ENCODE measurements at regions not wholly inside any gene's neighbourhood (a gene's known extent, or its start where the extent isn't known, plus 50 kb on each side); places are given as distances from the start of the nearest gene placed in this dataset.

DNA sequence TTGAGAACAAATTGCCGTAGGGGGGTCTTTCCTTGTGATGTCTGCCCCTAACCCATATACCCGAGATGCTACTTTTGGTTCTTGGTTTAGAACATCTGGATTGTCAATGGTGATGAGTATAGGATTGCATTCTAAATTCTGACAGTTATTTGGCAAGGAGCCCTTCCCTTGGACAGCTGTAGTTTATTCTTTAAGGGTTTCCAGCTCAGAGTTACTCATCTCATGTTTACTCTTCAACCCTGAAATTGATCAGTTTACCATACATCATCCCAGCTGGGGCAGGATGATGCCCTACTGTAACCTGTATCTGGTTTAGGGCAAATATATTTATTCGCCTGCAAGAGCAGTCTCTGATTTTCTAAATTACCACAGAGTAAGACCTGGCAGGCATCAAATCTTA is 85.7 kb upstream of the XCR1 start:
- no peak for DNase-seq

DNA sequence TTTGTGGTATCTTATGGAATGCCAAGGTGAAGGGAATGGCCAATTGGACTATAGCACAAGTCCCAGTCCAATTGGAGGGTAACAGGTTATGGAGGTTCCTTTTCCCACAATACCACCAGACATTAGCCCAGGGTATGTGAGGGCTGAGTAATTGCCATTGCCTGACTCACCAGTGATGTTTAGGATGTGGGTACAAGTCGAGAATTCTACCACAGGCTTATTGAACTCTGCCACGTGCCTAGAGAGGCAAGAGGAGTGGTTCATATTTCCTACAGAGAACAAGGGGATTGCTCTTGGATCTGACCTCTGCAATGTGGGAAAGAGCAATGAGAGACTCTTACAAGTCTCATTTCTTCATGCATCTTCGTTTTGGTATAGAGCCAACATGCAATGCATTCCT is 85.0 kb upstream of the XCR1 start:
- DNase-seq = peak; percentile 75

DNA sequence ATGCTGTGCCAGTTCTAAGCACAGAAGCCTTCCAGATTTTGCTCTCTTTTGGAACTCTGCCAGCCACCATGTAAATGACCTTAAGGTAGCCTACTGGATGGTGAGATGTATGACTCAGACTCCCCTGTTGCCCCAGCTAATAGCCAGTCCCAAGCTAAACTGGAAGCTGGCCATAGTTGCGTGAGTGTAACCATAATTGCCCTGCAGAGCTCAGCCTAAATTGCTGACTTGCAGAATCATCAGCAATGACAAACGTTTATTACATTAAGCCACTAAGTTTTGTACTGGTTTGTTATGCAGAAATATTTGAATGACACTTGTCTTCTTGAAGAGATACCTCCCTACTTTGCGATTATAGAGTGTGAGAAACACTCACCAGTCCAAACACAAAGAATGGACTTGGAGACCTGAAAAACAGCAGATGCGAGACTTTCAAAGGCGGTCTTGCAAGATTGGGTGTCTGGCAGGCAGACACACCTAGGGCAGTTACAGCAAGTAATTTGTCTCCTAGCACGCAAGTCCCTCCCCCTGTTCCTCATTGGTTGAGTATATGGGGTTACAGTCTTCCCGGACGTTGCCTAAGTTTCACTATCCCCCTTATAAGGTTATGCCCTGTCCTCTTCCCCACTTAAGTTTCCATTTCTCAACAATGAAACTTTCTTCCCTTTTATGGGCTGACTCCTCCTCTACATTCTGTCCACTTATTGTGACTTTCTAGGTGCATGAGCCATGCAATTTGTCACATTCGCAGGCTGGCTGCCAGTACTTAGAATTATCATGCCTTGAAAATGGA is 83.6 kb upstream of the XCR1 start:
- DNase-seq = peak; percentile 96

DNA sequence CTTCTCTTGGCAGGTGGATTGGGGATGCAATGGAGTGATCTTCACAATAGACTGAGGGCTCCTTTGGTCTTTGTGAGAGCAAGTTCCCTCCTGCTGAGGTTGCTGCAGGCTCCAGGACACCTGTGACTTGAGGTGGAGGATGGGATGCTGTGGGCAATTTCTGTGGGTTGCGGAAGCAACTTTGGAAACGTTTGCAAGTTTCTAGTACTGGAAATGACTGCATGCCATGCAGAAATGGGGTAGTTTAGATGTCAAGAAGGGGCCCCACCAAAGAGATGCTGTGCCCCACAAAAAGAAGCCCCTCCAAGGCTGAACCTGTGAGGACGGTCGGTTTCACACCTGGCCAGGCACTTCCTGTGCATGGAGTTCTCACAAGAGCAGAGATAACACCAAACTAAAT is 80.4 kb upstream of the XCR1 start:
- no peak for DNase-seq

DNA sequence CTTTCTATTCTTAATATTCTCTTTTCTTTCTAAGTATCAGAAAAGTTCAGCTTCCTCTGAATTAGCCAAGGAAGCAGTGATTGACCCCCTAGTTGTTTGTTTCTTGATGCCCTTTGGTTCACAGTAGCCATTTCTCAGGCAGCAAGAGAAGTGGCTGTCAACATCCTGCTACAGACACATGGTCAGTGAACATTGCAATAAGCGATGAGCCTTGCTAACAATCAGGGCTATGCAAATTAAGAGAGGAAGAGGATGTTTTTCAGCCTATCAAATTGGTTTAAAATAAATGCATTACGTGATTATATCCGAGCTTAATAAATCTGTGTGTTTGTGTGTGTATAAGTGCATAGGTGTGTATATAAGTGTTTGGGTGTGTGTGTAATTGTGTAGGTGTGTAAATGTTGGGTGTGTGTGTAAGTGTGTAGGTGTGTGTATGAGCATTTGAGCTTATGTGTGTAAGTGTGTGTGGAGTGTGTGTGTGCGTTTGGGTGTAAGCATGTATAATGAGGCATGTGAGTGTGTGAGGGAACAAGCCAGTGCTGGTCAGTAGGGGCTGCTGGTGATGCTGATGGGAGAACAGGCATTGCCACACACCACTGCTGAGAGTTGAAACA is 78.1 kb upstream of the XCR1 start:
- DNase-seq = no peak

DNA sequence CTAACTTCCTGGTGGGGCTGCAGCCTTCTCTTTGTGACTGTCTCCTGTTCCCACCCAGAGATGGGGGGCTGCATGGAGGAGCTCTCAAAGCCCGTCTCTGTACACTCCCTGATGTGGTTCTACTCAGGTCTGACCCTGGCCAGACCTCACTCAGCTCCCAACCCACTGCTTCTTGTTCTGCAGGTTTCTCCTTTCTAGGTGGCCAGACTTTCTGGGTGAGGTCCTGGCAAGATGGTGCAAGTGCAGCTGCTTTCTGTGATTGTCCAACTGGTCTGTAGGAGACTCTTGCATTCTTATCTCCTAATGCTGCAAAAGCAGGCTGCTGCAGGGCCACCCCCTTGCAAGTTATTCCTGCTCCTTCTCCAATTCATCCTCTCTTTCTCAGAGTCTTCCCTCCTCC is 77.4 kb upstream of the XCR1 start:
- DNase-seq = no peak

DNA sequence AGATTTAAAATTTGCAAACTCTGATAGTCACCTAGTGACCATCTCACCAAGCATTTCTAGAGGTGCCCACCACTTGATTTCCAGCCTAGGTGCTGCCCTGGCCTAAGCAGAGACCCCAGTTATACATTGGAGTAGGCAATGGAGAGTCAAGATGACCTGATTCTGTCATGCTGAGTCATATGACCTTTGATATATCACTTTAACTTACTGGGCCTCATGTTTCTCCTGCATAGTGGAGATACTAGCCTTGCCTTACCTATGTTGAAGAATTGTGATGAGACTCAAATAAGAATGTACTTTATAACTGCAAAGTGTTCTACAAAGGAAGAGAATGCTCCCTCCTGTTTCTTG is 75.5 kb upstream of the XCR1 start:
- no peak for DNase-seq

DNA sequence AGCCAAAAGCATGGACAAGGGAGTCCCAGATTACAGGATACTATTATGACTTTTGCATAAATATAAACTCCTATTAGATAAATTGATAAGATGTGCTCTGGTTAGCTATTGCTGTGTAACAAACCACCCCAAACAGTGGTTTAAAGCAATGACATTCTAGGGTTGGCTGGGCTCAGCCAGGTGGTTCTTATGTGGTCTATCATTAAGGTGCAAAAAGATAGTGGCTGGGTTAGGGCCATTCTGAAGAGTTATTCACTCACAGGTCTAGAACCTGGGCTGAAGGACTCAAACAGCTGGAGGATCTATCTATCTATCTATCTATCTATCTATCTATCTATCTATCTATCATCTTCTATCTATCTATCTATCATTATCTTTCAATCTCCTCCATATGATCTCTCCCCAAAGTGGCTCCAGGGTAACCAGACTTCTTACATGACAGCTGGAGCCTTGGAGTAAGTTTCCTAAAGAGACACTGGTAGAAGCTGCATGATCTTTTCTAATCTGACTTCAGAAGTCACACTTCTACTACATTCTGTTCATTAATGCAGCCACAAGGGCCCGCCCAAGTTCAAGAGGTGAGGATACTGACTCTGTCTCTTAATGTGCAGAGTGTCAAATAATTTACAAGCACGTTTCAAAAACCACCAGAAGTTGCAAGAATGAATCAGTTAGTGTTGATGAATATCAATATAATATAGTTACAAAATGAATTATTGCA is 74.9 kb upstream of the XCR1 start:
- DNase-seq = no peak

DNA sequence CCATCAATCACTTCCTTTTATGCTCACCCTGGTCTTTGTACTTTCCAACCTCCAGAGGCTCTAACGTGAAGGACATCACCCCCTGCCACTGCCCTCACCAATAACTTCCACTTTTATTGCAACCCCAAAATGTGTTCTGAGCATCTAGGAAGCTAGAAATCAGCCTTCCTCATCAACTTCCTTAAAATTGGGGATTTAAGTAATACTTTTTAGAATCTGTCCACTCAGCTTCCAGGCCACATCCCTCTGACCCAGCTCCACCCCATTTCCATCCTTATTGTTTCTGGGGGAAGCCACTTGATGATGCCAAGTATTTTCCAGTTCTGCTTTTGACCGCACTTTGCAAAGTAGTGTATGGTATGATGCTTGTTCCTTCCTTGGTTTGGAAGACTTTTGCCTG is 73.5 kb upstream of the XCR1 start:
- peak; percentile 92 for DNase-seq

DNA sequence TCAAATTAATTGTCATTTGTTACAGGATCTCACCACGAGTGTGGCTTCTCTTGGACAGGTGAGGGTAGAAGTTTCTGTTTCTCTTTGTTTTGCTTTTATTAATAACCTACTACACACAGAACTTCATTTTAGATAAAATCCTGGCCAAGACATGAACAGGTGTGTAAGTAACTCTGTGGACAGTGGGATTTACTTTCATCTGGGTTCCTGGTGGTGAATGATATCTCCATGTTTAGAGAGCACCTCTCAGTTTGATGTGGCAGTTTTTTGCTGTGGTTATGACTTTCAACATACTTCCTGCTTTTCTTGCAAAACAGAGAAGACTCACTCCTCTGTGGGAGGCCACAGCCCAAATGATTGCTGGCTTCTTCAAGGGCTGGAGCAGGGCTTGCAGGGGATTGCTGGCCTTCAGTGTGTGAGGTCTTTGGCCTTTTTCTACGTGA is 71.1 kb upstream of the XCR1 start:
- peak; percentile 90 for DNase-seq

DNA sequence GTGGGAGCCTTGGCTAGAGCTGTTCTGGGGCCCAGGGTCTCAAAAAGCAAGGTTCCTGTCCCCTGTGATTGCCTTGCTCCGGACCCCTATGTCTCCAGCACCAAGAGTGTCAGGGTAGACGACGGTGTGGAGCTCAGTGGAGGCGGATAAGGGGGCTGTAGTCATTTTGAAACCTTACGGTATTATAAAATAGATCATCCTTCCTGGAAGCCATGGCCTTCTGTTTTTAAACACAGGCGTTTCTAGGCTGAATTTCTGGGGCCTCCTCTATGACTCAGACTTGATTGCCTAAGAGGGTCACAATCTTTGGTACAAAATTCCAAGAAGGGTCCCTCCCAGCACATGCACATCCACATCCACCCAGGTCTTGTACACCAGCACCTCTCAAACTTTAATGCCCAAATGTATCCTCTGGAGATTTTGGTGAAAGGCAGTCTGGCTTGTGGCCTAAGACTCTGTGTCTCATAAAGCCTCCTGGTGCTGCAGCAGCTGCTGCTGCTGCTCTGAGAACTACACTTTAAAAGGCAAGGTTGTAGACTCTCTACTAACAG is 70.5 kb upstream of the XCR1 start:
- peak; percentile 90 for DNase-seq

DNA sequence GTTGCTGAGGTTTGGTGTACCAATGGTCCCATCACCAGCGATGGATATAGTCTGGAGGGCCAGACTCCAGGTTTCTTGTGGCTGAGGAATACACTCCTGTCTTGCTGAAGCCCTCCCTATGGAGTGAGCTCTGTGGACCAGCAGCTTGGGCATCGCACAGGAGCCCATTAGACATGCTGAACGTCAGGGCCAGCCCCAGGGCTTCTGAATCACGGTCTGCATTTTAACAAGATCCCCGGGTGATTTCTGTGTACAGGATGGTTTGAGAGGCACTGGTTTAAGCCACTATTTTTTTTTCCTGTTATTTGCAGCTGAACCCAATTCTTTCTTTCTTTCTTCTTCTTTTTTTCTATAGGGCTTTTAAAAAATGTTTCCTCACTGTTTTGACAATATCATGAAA is 69.5 kb upstream of the XCR1 start:
- no peak for DNase-seq

DNA sequence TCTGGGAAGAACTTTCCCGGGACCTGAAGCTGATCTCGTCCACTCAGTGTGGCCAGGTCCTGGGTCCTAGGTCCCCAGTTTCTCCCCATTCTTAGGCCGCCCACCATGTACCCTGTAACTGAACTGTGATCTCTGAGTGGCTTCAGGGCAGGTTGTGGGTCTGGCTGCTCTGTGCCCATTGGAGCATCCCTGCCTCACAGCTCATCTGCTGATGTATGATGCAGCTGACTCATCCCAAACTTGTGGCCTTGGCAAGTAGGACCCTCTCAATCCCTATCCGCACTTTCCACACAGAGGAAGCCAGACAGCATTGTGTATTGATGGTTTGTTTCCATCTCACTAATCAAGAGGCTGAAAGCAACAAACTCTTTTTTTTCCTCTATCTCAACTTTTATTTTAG is 69.1 kb upstream of the XCR1 start:
- no peak for DNase-seq

DNA sequence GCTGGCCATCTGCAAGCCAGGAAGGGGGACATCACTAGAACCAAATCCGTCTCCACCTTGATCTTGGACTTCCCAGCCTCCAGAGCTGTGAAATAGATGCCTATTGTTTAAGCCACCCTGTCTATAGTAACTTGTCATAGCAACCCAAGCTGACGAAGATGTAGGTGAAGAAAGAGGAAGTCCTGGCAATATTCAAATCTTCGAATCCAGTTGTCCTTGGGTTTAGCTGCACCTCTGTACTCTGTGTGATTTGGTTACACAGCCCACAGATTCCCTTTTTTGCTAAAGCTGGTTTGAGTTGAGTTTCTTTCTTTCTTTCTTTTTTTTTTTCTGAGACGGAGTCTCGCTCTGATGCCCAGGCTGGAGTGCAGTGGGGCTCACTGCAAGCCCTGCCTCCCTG is 68.0 kb upstream of the XCR1 start:
- peak; percentile 85 for DNase-seq

DNA sequence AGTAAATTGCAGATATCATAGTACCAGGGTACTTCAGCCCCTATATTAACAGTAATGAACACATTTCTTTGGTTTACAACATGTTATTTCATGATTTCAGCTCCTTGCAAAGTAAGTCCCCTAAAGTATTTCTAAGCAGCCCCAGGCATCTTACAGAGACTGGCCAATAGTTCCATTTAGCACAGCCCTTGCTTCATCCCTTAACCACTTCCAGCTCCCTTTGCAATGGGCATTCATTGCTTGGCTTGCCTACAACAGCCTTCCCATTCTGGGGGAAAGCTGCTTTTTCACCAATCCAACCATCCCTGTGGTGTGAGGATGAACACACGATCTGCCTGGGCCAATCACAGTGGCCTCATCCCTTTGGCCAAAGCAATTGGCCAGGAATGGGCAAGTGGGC is 67.2 kb upstream of the XCR1 start:
- DNase-seq = no peak

DNA sequence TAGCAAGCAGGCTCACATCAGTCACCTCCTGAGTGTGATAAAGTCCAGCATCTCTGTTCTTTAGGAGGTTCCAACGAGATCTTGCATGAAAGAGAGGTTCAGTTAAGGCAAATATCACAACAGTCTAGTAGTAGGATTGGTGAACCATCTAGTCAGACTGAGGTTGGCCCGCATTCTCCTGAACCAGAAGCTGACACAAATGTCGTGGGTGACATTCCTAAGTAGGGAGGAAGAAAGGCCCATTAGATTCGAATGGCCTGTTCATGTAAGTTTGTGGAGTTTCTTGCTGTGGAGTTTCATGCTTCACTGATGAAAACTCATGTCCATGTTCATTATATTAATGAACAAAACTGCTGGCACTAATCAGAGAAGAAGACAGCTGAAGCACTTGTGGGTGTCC is 66.7 kb upstream of the XCR1 start:
- DNase-seq = no peak

DNA sequence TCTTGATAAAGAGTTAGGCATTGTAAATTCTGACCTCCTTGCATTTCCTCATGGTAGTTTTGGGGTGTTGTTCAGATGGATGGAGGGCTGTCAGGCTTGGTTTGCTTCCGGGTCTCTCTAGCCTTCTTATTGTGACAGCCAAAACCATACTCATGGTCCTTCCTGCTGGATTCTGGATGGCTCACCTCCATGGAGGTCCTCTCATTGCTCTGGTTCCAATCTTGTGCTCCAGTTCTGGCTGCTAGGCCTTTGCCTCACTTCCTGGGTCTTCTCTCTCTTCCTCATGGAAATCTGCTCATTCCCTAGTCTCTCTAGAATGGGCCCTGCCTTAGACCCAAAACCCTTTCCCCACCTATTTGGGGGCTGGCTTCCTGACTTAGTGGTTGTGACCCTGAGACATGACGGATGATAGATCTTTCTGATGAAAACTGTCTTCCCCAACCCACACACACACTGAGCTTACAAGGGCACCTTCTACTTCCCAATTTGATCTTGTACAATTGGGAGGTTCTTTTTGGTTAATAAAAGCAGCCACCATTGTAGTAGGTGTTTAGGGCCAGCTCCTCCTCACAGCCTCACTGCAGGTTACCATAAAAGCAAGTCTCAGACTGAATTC is 66.2 kb upstream of the XCR1 start:
- DNase-seq = no peak

DNA sequence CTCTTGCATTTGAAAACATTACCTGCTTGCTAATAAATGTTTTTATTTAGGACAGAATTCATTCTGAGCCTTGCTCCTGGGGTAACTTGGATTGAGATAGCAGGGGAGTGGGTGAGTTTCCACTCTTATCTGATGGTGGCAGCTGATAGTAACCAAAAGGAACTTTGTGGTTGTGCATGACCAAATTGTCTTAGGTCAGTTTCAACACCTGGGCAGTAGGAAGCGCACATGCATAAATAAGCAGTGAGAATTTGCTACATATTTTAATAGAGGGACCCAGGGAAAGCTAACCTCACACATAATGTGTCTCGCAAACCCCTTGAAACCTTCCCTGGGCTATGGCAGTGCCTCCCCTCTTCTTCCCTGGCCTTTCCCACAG is 65.4 kb upstream of the XCR1 start:
- DNase-seq = no peak

DNA sequence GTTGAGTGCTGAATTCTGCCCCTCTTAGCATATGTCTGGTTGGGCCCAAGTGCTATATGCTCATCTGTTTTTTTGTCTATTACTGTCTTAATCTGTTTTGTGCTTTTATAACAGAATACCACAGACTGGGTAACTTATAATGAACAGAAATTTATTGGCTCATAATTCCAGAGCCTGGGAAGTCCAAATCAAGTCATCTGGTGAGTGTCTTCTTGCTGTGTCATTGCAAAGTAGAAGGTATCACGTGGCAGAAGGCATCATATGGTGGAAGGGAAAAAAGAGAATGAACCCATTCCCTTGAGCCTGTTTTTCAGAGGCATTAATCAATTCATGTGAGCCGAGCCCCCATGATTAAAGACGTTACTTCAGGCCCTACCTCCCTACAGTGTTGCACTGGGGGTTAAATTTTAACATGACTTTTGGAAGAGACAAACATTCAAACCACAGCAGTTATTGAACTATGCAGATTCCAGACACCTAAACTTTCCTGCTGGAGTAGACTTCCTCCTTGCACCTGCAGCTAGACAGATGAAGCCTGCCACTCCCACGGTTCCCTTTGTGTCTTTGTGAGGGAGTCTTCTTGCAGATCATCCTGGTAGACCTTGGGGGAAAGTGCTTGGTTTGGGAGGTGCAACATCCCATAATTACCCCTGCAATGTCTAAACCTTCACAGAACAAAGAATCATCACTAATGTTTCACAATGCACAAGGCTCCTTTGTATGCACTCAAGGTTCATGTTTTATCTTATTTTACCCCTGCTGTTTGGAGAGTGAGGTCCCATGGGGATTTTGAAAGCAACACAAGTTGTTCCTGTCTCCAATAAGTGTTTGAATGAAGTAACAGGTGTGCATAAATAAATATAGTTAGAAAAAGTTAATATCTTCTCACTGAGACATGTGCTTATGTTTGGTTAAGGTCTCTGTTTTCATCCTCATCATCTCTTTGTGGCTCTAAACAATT is 64.7 kb upstream of the XCR1 start:
- peak; percentile 51 for DNase-seq

DNA sequence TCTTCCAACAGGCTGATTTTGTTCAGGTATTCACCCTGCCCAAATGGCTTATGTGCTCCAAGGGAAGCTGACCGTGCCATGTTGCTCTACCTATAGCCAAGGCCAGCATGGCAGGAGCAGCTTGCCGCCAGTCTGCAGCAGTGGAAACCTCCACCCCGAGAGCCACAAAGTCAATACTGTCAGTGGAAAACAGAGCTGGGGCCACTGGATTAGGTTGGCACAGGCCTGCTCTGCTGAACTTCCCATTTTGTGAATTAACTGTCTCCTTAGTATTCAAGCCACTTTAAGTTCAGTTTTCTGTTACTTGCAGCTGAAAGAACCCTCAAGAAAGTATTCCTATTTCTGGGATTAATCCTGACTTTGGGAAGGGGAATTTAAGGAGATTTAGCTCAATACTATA is 63.8 kb upstream of the XCR1 start:
- no peak for DNase-seq

DNA sequence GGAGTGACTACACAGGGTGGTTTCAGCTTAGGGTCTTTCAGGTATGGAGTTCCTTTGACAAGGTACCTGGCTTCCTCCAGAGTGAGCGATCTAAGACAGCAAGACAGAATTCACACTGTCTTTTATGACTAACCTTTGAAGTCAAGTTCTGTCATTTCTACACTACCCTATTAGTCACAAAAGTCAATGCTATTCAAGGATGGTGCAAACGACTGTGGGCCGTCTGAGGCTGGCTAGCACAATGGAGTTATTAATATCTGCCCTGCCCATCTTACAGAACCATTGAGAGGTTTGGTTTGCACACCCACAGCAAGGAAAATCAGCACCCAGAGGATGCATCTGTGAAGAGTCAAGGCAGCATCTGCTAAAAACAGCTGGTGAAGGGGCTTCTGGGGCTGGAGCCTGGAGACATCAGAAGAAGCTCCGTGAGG is 62.9 kb upstream of the XCR1 start:
- DNase-seq = peak; percentile 89
